Pancreas (tissue), 10 donors: ENCODE measurements at regions not wholly inside any gene's neighbourhood (a gene's known extent, or its start where the extent isn't known, plus 50 kb on each side); places are given as distances from the start of the nearest gene placed in this dataset.
"Not testable (repeated sequence)": the region's sequence is repeated elsewhere in the genome, so short reads cannot be mapped to it uniquely, and the experiment has no call there.

Experiments used
- ATAC-seq, 4 donors: fragments of 200-7000 bp; cut with Tn5 transposase; one replicate each; pipeline versions ENCODE4 v1.8.0 to v1.9.1; 2020; ENCODE audit warnings: mild to moderate bottlenecking in 4 of 4, moderate library complexity in 4 of 4
- DNase-seq, 6 donors: peaks; one replicate each; pipeline ENCODE4 v3.0.0-alpha.2; 2020
- FAIRE-seq: peaks from 2 replicates; lab custom pipeline; 2012; peaks lifted over from hg19 to GRCh38; lab: Jason Lieb, UNC
- H3K27ac ChIP-seq, 4 donors: fragments of 200-600 bp; sonication (generic); 1 replicate in 3 of 4; 2 replicates in 1 of 4; pipeline versions ENCODE4 v1.5.0 to v1.8.0; 2020
- H3K27me3 ChIP-seq, 4 donors: fragments of 200-600 bp; one replicate each; pipeline ENCODE4 v1.8.0; 2021
- H3K36me3 ChIP-seq, 3 donors: fragments of 200-600 bp; sonication (generic) in 1 of 3; one replicate each; pipeline versions ENCODE4 v1.5.0 to v1.8.0; 2020 to 2021
- H3K4me1 ChIP-seq, 3 donors: fragments of 200-600 bp; one replicate each; pipeline ENCODE4 v1.8.0; 2021
- H3K4me3 ChIP-seq, 4 donors: fragments of 200-600 bp; sonication (generic) in 2 of 4; one replicate each; pipeline versions ENCODE4 v1.5.0 to v1.8.0; 2020 to 2021
- H3K9me3 ChIP-seq, 4 donors: fragments of 200-600 bp; one replicate each; pipeline ENCODE4 v1.8.0; 2021
- WGBS, 2 donors: extraction: QIAGEN DNeasy Blood & Tissue Kit; methylation state at CpG; one replicate each; pipeline ENCODE4 v1.1.7; 2013; 5-methylcytosine and 5-hydroxymethylcytosine counted together
- intact Hi-C, 3 donors: fragments of 100-400 bp; cut with DNase I; formaldehyde crosslinking; loops; one replicate each; pipeline versions ENCODE4 v1.11.1 to v1.14.2; 2022
- TF ChIP-seq, protein P1 (sequence below), 4 donors: fragments of 200-600 bp; sonication (generic) in 3 of 4; IDR thresholded peaks; one replicate each; pipeline versions ENCODE4 v1.5.0 to v1.8.0; 2021; ENCODE audit warnings: antibody characterized with exemption in 4 of 4
- donor health status: healthy with polysubstance abuse.
- donor health status: DM: no; HTN: no; CAD: no; lungs with moderate emphysema.
- donor health status: DM: no; HTN: no; CAD: no.
- donor health status: control.
- donor health status: control.
- donor health status: Bipolar disorder and iron deficiency.
- donor health status: DM: yes; HTN: yes; CAD: no.
- donor health status: DM: no; HTN: no; CAD: no.
- donor health status: DM: no; HTN: no; CAD: no.
- donor health status: DM: yes; HTN: yes; CAD: no.

DNA sequence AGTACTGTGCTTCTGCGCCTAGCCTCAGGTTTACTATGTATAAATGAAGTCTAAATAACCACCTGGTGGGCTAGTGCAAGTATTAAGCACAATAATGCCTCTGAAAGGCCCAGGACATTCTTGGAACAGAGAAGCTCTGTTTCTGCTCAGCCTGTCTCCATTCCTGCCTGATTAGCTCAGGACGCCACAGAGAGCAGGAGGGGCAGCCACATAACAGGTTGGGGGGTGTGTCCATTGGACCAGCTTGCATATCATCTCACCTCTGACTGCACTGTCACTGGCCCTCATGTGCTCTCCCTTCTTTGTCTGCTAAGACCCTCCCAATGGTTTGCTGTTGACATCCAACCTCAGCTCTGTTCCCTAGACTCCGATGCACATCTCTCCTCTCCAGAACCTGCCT, 52.8 kb upstream of the IKZF1 start:
- H3K4me1 ChIP-seq, result no peaks in the 10 kb centered on the region
- ATAC-seq, result no peak
- H3K4me3 ChIP-seq, result no peak overlapping the region
- WGBS, 2 donors, result 57 to 65% methylated on average over 3 of the region's 3 CpGs
- no peaks in the 10 kb centered on the region for H3K27me3 ChIP-seq
- DNase-seq, result no peak
- intact Hi-C loops, result no loop called here
- no peaks in the 10 kb centered on the region for H3K36me3 ChIP-seq
- no peak for FAIRE-seq
- H3K27ac ChIP-seq, result no peak overlapping the region
- no peaks in the 10 kb centered on the region for H3K9me3 ChIP-seq
- TF ChIP-seq, protein P1, sequence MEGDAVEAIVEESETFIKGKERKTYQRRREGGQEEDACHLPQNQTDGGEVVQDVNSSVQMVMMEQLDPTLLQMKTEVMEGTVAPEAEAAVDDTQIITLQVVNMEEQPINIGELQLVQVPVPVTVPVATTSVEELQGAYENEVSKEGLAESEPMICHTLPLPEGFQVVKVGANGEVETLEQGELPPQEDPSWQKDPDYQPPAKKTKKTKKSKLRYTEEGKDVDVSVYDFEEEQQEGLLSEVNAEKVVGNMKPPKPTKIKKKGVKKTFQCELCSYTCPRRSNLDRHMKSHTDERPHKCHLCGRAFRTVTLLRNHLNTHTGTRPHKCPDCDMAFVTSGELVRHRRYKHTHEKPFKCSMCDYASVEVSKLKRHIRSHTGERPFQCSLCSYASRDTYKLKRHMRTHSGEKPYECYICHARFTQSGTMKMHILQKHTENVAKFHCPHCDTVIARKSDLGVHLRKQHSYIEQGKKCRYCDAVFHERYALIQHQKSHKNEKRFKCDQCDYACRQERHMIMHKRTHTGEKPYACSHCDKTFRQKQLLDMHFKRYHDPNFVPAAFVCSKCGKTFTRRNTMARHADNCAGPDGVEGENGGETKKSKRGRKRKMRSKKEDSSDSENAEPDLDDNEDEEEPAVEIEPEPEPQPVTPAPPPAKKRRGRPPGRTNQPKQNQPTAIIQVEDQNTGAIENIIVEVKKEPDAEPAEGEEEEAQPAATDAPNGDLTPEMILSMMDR (IDR thresholded peaks at IDR 0.05), result no peak

DNA sequence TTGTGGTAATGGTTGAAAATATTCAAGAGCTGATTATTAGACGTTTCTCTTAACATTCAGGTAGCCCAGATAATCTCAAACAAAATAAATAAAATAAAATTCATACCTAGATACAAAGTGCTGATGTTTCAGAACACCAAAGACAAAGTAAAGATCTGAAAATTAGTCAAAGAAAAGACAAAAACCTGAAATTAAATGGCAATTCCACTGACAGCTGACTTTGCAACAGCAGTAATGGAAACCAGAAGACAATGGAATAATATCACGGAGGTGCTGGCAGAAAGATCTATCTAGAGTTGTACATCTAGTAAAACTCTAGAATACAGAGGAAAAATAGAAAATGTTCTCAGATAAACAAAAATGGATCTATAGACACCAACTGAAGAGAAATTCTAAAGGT, 58.0 kb upstream of the IKZF1 start:
- intact Hi-C loops, result no loop called here
- no peak for ATAC-seq
- FAIRE-seq, result no peak
- Histone ChIP-seq H3K27ac (no peak overlapping the region), H3K4me1 (no peaks in the 10 kb centered on the region), H3K36me3 (no peaks in the 10 kb centered on the region), H3K9me3 (peaks cover 0 to 7% (median 0%) of the 10 kb centered on the region in 4 donors), H3K4me3 (no peak overlapping the region), H3K27me3 (no peaks in the 10 kb centered on the region)
- TF ChIP-seq, protein P1 (IDR thresholded peaks at IDR 0.05), result no peak
- no peak for DNase-seq
- 43 to 55% methylated on average over 2 of the region's 2 CpGs for WGBS, 2 donors

DNA sequence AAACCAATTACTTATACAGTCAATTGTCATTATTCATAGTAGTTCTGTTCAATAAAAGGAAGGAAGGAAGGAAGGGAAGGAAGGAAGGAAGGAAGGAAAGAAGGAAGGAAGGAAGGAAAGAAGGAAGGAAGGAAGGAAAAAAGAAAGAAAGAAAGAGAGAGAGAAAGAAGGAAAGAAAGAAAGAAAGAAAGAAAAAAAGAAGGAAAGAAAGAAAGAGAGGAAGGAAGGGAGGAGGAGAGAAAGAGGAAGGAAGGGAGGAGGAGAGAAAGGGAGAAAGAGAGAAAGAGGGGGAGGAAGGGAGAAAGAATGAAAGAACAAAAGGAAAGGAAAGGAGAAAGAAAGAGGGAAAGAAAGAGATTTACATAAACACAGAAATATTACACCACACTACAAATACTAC, 62.4 kb upstream of the IKZF1 start:
- ATAC-seq, H3K4me3 ChIP-seq, H3K4me1 ChIP-seq, FAIRE-seq, H3K36me3 ChIP-seq, intact Hi-C loops, DNase-seq, H3K9me3 ChIP-seq, H3K27me3 ChIP-seq, H3K27ac ChIP-seq: not testable (repeated sequence)

DNA sequence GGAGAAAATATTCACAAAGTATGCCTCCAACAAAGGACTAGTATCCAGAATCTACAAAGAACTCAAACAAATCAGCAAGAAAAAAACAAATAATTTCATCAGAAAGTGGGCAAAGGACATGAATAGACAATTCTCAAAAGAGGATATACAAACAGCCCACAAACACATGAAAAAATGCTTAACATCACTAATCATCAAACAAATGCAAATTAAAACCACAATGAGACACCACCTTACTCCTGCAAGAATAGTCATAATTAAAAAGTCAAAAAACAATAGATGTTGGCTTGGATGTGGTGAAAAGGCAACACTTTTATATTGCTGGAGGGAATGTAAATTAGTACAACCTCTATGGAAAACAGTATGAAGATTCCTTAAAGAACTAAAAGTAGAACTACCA, 63.8 kb upstream of the IKZF1 start:
- H3K36me3 ChIP-seq, DNase-seq, H3K9me3 ChIP-seq, H3K27ac ChIP-seq, H3K4me3 ChIP-seq, H3K4me1 ChIP-seq, FAIRE-seq, ATAC-seq, intact Hi-C loops, H3K27me3 ChIP-seq: not testable (repeated sequence)

DNA sequence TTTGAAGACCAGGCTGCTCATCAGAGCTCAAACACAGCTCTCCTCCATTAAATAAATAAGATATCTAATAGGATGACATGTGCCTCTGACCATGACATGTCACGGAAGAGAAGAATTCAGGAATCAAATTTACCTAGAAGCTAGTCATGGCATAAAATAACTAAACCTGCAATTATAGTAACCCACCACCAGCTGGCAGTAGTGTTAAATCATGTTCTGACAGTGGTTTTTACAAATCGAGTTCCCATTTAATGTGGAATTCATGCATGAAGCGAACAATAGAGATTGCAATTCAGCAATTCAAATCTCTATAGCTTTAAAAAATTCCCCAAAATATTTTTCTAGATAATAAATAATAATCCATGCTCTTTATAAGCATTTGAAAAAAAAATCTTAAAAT, 74.6 kb upstream of the IKZF1 start:
- Histone ChIP-seq H3K4me1 (no peaks in the 10 kb centered on the region), H3K27me3 (no peaks in the 10 kb centered on the region), H3K36me3 (no peaks in the 10 kb centered on the region), H3K4me3 (no peak overlapping the region), H3K27ac (no peak overlapping the region), H3K9me3 (peaks cover 0 to 6% (median 0%) of the 10 kb centered on the region in 4 donors)
- DNase-seq (no peak), FAIRE-seq (no peak), ATAC-seq (no peak)
- TF ChIP-seq, protein P1 (IDR thresholded peaks at IDR 0.05), result no peak
- 55 to 69% methylated on average over 3 of the region's 3 CpGs for WGBS, 2 donors
- intact Hi-C loops, result no loop called here

DNA sequence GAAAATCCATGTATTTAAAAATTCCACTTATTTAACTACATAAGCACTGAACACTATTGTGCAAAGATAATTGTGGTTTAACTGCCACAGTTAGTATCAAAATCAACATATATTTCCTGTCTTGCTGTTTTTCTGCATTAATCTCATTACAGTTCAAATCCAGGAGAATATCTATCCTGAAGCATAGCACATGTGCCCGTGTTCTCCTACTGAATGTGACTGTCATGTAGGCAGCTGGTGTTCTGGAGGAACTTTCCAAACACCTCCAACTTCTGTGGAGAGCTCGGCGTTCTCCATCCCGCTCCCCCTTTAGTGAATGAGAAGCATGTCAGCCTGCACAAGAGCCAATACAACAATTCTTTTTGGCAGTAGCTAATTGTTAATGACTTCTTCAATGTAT, 76.4 kb upstream of the IKZF1 start:
- ATAC-seq, result no peak
- intact Hi-C loops, result no loop called here
- H3K36me3 ChIP-seq, result no peaks in the 10 kb centered on the region
- H3K27me3 ChIP-seq, result no peaks in the 10 kb centered on the region
- no peak overlapping the region for H3K4me3 ChIP-seq
- no peak for FAIRE-seq
- no peaks in the 10 kb centered on the region for H3K4me1 ChIP-seq
- TF ChIP-seq, protein P1 (IDR thresholded peaks at IDR 0.05), result no peak
- DNase-seq, result no peak
- H3K27ac ChIP-seq, result no peak overlapping the region
- WGBS, 2 donors, result 58 to 64% methylated on average over 4 of the region's 4 CpGs
- peaks cover 0 to 6% (median 0%) of the 10 kb centered on the region in 4 donors for H3K9me3 ChIP-seq
